ENCODE measurements at regions not wholly inside any gene's neighbourhood (a gene's known extent, or its start where the extent isn't known, plus 50 kb on each side); places are given as distances from the start of the nearest gene placed in this dataset.

DNA sequence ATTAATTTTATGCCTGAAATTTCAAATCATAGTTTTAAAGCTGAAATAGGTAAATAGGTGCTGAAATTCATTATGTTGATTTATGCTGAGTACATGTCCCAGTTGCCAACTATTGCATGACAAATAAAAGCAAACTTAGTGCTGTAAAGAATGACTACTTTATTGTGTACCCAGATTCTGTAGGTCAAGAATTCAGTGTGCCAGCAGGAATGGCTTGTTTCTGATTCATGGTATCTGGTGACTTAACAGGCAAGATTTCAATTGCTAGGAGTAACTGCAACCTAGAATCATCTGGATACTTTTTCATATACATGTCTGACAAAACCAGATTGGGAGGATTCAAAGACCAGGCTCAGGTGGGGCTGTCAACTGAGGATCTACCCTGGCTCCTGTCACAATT lies 678.4 kb upstream of the ADAMTS5 start:
- TF ChIP-seq EP300 (IDR thresholded peaks at IDR 0.05) (no peak), POLR2A (IDR thresholded peaks at IDR 0.05) (no peak)
- TF ChIP-seq, protein P1, sequence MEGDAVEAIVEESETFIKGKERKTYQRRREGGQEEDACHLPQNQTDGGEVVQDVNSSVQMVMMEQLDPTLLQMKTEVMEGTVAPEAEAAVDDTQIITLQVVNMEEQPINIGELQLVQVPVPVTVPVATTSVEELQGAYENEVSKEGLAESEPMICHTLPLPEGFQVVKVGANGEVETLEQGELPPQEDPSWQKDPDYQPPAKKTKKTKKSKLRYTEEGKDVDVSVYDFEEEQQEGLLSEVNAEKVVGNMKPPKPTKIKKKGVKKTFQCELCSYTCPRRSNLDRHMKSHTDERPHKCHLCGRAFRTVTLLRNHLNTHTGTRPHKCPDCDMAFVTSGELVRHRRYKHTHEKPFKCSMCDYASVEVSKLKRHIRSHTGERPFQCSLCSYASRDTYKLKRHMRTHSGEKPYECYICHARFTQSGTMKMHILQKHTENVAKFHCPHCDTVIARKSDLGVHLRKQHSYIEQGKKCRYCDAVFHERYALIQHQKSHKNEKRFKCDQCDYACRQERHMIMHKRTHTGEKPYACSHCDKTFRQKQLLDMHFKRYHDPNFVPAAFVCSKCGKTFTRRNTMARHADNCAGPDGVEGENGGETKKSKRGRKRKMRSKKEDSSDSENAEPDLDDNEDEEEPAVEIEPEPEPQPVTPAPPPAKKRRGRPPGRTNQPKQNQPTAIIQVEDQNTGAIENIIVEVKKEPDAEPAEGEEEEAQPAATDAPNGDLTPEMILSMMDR (IDR thresholded peaks at IDR 0.05): no peak
